HG03354 (cell line): ENCODE measurements at regions not wholly inside any gene's neighbourhood (a gene's known extent, or its start where the extent isn't known, plus 50 kb on each side); places are given as distances from the start of the nearest gene placed in this dataset.
"Not testable (repeated sequence)": the region's sequence is repeated elsewhere in the genome, so short reads cannot be mapped to it uniquely, and the experiment has no call there.

Experiments
- ATAC-seq: cut with Tn5 transposase; IDR thresholded peaks from one replicate; pipeline ENCODE4 v1.9.1; 2021; ENCODE audit warnings: mild to moderate bottlenecking; ENCODE audit not compliant: unreplicated experiment, poor library complexity, severe bottlenecking

DNA sequence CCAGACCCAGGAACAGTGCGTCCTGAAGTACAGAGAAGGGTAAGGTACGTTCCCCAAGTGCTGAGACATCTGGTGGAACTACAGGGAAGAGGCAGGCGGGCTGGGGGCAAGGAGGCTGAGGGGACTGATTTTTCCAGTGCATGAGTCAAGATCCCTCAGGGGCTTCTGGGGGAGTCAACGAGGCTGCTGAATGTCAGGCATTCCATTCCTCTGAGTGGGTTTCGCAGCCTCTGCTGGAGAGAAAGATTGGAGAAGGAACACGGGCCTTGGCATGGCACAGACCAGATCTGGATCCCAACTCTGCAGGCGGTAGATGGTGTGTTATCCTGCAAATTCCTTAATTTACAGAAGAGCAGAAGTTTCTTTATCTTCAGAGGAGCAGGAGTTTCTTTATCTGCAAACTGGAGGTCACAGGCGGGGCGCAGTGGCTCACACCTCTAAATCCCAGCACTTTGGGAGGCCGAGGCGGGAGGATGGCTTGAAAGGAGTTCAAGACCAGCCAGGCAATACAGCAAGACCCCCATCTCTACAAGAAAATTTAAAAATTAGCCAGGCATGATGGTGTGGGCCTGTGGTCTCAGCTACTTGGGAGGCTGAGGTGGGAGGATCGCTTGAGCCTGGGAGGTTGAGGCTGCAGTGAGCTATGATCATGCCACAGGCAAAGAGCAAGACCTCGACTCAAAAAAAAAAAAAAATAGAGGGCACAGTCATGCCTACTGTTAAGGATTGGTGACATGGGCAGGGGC, 132.6 kb upstream of the MAP1LC3B2 start:
- ATAC-seq, result no peak

DNA sequence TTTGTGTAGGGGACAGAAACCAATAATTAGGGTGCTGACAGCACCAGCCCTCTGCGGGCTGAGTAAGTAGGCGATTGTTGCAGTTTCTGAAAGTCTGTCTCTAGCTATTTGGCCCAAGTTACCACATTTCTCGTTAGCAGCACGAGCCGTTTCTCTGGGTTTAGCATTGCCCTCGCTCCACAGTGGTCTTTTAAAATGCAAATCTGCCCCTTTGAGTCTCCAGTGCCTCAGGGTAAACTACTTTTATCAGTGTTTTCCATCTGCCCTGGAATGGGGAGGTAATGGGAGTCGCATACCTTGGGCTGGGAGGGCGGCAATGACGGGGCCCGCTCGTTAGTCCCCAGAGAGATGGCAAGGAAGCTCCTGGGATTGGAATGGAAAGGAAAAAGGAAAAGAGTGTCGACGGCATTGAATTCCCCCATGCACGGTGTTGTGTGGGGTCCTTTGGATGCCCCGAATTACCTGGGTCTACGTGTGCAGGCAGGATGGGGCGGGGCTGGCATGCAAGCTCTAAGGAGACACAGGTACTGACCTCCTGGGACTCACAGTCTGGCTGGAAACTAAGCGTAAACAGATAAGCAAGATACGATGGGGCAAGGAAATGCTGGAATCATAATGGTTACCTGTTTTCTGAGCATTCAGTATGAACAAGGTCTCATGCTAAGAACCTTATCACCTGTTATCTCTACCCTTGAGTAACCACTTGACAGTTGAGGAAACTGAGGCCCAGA, 131.8 kb upstream of the MAP1LC3B2 start:
- ATAC-seq, result no peak

DNA sequence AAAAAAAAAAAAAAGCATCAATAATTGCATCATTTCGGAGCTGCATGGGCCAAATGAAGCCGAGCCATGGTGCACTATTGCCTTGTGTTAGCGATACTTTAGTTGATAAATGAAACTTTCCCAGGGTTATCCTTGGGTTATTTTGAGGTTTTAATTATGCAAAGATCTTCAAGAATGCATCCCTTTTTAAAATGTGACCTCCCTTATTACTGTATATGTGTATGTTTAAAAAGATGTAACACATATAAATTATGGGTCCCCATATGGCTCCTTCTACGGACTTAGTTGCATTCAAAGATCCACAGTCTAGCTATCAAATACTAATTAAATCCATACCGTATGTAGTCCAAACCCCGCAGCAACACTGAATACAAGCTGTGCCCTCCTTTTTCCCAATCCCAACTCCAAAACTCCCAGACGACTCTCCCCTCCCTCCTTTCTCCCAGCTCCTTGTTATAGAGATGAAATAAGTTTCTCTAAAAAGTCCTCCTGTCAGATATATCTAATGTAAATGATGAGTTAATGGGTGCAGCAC, 129.3 kb upstream of the MAP1LC3B2 start:
- no peak for ATAC-seq

DNA sequence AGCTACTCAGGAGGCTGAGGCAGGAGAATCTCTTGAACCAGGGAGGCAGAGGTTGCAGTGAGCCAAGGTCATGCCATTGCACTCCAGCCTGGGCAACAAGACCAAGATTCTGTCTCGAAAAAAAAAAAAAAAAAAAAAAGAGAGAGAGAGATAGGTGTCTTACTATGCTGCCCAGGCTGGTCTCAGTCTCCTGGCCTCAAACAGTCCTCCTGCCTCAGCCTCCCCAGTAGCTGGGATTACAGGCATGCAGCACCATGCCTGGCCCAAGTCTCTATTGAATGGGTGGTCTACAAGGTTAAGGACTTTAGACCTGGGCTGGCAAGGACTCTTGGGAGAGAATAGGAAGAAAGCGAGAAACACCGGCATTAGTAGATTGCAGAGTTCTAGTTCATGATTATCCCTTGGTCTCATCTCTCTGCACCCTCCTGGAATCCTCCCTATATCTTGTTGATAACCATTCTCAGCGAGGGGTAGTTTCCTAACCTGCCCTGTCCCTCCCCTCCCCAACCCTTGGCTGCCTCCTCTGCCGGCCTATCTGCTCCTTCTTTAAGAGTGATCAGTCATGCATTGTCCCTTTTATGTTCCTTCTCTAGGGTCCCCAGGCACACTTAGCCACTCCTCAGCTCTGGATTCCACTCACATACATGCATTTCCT, 128.1 kb upstream of the MAP1LC3B2 start:
- ATAC-seq, result no peak

DNA sequence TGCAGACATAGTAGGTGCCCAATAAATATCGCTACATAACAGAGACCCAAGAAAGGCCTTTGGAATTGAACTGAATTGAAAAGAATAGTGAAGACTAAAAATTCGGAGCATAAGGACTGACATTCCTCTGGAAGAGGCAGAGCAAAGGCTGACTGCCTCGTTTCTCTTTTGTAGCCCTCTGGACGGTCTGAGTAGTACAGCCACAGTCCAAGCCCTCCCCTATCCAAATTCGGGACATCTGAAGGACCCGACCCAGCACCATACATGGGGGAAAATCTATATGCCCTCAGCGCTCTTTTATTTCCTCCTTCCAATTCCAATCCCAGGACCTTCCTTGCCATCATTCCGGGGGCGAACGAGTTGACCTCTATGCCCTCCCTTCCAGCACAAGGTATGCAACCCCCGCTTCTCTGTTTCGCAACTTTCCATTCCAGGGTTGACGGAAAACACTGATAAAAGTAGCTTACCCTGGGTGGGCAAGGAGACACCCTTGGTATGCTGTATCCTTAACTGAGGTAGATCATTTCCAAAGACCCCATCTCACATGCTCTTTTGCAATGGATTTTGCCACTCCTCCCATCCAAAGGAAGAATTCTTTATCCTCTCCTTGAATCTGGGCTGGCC, 127.4 kb upstream of the MAP1LC3B2 start:
- no peak for ATAC-seq

DNA sequence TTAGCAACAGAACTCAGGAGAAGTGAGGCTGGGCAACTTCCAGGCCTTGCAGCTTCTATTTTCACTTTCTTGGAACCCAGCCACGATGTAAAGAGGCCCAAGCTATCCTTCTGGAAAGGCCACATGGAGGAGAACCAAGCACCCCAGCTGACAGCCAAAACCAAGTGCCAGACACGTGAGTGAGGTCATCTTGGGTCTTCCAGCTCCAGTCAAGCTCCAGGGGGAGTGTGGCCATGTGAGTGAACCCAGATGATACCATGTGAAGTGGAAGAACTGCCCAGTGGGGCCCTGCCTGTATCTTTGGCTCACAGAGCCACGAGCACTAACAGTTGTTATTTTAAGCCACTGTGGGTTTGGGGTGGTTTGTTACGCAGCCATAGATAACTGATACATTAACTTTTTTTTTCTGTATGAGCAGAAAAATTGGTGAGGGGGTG, 126.8 kb upstream of the MAP1LC3B2 start:
- ATAC-seq, result no peak

DNA sequence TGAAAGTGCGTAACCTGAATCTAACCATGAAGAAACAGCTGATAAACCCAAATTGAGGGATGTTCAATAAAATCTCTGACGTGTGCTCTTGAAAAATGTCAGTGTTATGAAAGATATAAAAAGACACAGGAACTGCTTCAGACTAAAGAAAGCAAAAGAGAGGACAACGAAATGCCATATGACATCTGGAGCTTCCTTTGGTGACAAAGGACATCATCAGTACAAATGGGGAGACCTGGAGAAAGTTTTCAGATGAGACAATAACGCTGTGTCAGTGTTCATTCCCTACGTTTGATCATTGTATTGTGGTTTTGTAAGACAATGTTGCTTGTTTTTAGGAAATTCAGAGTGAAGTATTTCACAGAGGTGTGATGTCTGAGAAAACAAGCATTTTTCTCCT, 125.9 kb upstream of the MAP1LC3B2 start:
- ATAC-seq, result no peak

DNA sequence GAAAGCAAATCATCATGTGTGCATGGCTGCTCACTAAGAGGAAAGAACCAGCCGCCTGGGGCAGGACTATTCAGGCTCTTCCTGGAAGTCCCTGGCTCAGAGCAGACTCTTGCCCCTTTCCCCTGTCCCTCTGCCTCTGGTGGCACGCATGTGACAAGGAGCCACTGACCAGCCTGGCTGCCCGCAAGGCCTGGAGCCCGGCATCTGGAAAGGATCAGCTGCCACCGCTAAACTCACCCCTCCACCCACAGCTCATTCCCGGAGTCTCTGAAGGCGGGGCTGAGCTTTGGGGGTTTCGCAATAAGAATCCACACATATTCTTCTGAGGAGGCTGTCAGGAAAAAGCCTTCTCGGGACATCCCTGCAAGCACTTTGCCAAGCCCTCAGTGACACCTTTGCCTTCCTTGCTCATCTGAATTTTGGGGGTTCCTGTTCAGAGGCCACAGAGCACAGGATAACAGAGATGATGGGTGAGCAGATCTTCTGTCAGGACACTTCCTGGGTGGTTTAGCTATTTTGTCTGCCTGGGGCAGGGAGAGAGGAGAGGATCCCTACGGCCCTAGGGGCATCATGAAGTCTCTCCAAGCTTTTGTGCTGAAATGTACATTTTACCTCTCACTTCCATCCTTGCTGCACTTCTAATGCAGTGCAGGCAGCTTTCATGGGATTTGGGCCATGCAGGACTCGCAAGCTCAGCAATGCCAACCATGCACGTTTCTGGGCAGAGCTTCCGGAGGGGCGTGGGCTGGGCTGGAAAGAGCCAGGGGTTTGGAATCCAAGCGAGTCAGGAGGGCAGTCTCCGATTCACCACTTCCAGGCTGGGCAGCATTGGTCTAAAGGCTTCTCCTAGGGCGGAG, 124.8 kb upstream of the MAP1LC3B2 start:
- no peak for ATAC-seq

DNA sequence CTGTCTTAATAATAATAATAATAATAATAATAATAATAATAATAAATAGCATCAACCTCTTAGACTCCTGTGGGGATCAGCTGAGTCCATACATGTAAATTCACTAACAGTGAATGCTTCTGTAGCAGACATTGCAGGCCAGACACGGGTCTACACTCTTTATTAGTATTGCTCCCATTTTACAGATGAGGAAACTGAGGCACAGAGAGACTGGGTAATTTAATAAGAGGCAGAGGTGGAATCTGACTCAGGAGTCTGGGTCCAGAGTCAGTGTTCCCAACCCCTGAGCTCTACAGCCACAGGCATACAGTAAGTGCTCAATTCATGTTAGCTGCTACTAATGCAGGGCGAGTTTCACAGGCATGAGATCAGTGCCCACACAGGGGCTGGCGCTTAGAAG, 123.2 kb upstream of the MAP1LC3B2 start:
- ATAC-seq, result no peak

DNA sequence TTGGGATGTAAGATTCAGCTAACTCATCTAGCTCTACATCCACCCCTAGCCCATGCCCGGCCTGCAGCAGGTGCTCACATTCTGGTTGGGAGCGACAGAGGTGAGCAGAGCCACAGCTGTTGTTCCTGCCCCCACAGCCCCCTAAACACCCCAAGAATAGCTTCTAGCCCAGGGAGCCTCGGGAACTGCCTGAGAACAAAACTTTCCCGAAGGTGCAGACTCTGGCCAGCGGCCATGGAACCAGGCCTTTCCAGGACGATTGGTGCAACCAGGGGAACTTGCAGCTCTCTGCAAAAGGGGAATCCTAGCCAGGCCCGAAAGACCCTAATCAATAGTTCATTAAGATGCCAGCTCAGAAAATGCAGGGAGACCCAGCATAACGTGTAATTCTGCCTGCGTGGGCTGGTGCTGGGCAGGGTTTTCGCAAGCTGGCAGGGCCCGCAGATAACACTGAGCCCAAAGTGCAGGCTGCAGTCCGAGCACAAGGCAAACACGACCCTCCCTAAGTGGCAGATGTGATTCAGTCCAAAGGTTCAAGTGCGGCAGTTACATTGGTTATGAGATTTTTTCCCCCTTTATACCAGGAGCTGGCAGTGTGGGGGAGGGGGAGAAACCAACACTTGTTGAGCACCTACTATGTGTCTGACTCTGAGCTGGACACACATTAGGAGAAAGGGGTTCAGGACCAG, 122.5 kb upstream of the MAP1LC3B2 start:
- ATAC-seq, result no peak

DNA sequence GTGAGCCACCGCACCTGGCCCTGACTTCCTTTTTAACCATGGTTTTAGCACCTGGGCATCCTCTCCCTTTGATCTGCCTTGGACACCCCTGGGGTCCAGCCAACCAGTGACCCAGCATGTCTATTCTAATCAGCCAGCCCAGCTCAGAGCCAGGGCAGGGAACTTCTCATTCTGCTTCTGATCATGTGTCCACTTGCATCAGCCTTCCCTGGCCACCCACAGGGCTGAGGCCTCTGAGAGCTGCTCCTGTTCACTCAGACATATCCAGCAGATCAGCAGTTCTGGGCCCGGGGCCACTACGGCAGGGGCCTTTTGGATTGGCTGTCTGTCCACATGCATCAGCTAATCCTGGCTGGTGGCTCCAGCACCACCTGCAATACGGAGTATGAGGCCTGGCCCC, 117.9 kb upstream of the MAP1LC3B2 start:
- no peak for ATAC-seq

DNA sequence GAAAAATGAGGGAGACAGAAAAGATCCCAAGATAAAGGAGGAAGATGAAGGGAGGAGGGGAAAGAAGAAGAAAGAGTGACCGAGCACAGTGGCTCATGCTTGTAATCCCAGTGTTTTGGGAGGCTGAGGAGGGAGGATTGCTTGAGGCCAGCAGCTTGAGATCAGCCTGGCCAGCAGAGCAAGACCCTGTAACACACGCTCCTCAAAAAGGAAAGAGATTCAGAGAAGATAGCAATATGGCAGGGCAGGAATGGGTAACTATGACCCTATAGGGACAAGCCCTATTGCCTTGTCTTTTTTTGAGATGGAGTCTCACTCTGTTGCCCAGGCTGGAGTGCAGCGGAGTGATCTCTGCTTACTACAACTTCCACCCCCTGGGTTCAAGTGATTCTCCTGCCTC, 116.9 kb upstream of the MAP1LC3B2 start:
- ATAC-seq, result no peak

DNA sequence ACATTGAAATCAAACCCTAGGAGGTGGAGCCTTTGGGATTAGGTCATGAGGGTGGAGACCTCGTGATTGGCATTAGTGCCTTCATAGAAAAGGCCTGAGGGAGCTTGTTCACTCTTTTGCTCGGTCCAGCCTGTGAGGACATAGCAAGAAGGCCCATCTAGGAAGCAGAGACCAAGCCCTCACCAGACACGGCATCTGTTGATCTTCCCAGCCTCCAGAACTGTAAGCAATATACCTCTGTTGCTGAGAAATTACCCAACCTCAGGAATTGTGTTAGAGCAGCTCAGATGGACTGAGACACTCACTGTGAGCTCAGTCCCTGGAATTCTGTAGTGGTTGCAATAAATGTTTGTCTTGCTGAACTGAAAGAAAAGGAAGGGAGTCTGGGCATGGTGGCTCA, 116.2 kb upstream of the MAP1LC3B2 start:
- no peak for ATAC-seq

DNA sequence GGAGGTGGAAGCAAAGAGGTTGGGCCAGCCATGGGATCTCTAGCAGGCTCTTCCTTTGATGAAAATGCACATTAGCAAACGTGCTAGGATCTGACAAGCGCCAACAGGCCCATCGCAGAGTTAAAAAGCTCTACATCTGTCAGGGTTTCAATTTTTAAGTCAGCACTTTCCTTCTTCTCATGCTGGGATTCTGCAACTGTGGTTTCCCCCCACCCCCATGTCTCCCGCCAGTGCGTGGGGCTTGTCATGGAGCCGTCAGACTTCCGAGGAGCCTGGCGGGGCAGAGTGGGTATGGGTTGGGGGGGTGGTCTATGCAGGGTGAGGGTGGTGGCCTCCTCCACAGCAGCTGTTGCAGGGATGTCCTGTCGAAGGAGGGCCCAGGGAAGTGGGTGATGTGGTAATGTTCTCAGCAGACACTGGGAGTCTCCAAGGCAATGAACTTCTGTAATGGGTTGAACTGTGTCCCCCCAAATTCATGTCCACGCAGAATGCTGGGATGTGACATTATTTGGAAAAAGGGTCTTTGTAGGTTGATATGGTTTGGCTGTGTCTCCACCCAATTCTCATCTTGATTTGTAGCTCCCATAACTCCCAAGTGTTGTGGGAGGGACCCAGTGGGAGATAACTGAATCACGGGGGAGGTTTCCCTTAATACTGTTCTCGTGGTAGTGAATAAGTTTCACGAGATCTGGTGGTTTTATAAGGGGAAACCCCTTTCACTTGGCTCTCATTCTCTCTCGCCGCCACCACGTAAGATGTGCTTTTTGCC, 115.2 kb upstream of the MAP1LC3B2 start:
- no peak for ATAC-seq

DNA sequence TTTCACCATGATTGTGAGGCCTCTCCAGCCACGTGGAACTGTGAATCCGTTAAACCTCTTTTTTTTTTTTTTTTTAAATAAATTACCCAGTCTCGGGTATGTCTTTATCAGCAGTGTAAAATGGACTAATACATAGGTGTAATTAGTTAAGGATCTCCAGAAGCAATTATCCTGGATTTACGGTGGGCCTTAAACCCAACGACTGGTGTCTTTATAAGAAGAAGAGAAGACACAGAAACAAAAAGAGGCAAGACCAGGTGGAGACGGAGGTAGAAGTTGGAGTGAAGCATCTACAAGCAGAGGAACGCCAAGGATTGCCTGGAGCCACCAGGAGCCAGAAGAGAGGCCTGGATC, 114.6 kb upstream of the MAP1LC3B2 start:
- no peak for ATAC-seq

DNA sequence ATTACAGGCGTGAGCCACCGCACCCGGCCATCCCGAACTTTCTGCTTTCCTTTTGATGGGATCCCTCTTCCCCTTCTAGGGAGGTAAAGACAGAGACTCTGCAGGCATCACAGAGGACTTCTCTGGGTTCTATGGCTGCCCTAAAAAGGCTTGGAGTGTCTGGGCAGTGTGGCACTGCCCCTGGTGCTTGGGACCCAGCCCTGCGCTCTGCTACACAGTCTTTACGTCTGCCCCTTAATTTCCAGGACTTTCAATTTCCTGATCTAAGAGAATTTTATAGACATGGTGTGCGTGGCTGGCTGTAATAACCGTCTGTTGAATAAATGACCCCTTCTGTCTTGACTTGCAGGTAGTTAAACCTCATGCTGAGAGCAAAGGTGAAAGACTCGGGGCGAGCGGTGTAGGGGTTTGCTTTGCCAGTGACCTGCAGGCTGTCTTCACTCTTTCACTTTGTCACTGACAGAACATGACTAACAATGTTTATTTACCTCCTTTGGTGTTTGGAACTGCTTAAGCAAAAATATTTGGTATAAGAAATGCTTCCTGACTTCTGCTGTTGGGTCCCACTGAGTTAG, 110.9 kb upstream of the MAP1LC3B2 start:
- ATAC-seq, result no peak

DNA sequence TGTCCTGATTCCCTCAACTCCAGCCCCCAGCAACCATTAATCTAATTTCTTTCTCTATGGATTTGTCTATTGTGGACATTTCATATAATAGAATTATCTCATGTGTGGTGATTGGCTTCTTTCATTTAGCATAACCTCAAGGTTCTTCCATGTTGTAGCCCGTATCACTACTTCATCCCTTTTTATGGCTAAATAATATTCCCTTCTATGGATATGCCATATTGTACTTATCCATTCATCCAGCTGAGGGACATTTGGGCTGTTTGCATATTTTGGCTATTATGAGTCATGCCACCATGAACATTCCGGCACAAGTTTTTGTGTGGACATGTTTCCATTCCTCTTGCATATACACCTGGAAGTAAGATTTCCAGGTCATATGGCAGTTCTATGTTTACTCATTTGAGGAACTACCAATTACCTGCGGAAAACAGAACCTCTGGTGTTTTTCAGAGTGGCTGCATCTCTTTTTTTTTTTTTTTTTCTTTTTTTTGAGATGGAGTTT, 108.7 kb upstream of the MAP1LC3B2 start:
- no peak for ATAC-seq

DNA sequence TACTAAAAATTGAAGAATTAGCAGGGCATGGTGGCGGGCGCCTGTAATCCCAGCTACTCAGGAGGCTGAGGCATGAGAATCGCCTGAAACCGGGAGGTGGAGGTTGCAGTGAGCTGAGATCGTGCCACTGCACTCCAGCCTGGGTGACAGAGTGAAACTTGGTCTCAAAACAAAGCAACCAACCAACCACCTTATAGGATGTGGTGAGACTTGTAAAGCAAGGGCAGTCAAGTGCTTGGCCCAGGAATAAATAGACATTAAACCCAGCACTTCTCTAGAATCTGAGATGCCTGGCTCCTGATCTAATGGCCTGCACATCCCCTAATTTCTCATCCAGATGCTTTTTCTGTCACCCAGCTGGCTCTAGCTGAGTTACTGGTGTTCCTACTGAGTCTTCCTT, 106.2 kb upstream of the MAP1LC3B2 start:
- not testable (repeated sequence) for ATAC-seq
